WERI-Rb-1 (cell line): ENCODE measurements at regions not wholly inside any gene's neighbourhood (a gene's known extent, or its start where the extent isn't known, plus 50 kb on each side); places are given as distances from the start of the nearest gene placed in this dataset.
A peak's percentile ranks its signal among the peaks of the same experiment; 100 is the strongest.

Experiments
- DNase-seq: peaks from one replicate; pipeline ENCODE4 v3.0.0-alpha.2; 2020
- H3K27ac ChIP-seq: fragments of 250-450 bp; sonication (Bioruptor Pico); 2 replicates; pipeline ENCODE4 v1.5.1; 2020; ENCODE audit warnings: mild to moderate bottlenecking, moderate library complexity
- H3K27me3 ChIP-seq: fragments of 250-450 bp; sonication (Bioruptor Pico); 2 replicates; pipeline ENCODE4 v1.5.1; 2021; ENCODE audit warnings: mild to moderate bottlenecking, low read depth, moderate library complexity; ENCODE audit not compliant: insufficient read depth, severe bottlenecking
- H3K36me3 ChIP-seq: fragments of 250-450 bp; sonication (Bioruptor Pico); 2 replicates; pipeline ENCODE4 v1.5.1; 2020; ENCODE audit warnings: mild to moderate bottlenecking, moderate library complexity
- H3K4me3 ChIP-seq: 2 replicates; pipeline ENCODE4 v1.5.1; 2011; ENCODE audit warnings: low read depth, mild to moderate bottlenecking, control low read depth, low read length
- H3K9me3 ChIP-seq: fragments of 250-450 bp; sonication (Bioruptor Pico); 2 replicates; pipeline ENCODE4 v1.5.1; 2021; ENCODE audit warnings: mild to moderate bottlenecking, moderate library complexity; ENCODE audit not compliant: severe bottlenecking
- TF ChIP-seq, protein P1 (sequence below): IDR thresholded peaks from 2 replicates; pipeline ENCODE4 v1.5.1; 2011; ENCODE audit warnings: low read depth, mild to moderate bottlenecking, control low read depth, inconsistent platforms, low read length

GRCh38 chr7:46572691-46573090 is 651.6 kb upstream of the IGFBP3 start:
- Histone ChIP-seq H3K27ac (no peak overlapping the region), H3K36me3 (no peaks in the 10 kb centered on the region), H3K27me3 (no peaks in the 10 kb centered on the region), H3K9me3 (no peaks in the 10 kb centered on the region), H3K4me3 (no peak overlapping the region)
- TF ChIP-seq, protein P1, sequence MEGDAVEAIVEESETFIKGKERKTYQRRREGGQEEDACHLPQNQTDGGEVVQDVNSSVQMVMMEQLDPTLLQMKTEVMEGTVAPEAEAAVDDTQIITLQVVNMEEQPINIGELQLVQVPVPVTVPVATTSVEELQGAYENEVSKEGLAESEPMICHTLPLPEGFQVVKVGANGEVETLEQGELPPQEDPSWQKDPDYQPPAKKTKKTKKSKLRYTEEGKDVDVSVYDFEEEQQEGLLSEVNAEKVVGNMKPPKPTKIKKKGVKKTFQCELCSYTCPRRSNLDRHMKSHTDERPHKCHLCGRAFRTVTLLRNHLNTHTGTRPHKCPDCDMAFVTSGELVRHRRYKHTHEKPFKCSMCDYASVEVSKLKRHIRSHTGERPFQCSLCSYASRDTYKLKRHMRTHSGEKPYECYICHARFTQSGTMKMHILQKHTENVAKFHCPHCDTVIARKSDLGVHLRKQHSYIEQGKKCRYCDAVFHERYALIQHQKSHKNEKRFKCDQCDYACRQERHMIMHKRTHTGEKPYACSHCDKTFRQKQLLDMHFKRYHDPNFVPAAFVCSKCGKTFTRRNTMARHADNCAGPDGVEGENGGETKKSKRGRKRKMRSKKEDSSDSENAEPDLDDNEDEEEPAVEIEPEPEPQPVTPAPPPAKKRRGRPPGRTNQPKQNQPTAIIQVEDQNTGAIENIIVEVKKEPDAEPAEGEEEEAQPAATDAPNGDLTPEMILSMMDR = no peak
- no peak for DNase-seq

- TF ChIP-seq, protein P1 = no peak
- H3K36me3 ChIP-seq = no peaks in the 10 kb centered on the region
- no peaks in the 10 kb centered on the region for H3K27me3 ChIP-seq
- DNase-seq = no peak
- H3K9me3 ChIP-seq = no peaks in the 10 kb centered on the region
- no peak overlapping the region for H3K4me3 ChIP-seq
- no peak overlapping the region for H3K27ac ChIP-seq
Measured at GRCh38 chr7:46571996-46572395, 650.9 kb upstream of the IGFBP3 start.

GRCh38 chr7:46569133-46569465 is 648.0 kb upstream of the IGFBP3 start:
- Histone ChIP-seq H3K36me3 (no peaks in the 10 kb centered on the region), H3K27ac (no peak overlapping the region), H3K9me3 (no peaks in the 10 kb centered on the region), H3K27me3 (no peaks in the 10 kb centered on the region), H3K4me3 (no peak overlapping the region)
- peak; percentile 30 for DNase-seq
- TF ChIP-seq, protein P1 = no peak

- Histone ChIP-seq H3K9me3 (no peaks in the 10 kb centered on the region), H3K27ac (no peak overlapping the region), H3K4me3 (no peak overlapping the region), H3K36me3 (no peaks in the 10 kb centered on the region), H3K27me3 (no peaks in the 10 kb centered on the region)
- TF ChIP-seq, protein P1 = no peak
- DNase-seq = no peak
Measured at GRCh38 chr7:46568420-46569132, 647.5 kb upstream of the IGFBP3 start.

- TF ChIP-seq, protein P1 = no peak
- no peak for DNase-seq
- no peaks in the 10 kb centered on the region for H3K36me3 ChIP-seq
- H3K27ac ChIP-seq = no peak overlapping the region
- H3K9me3 ChIP-seq = peaks cover 2% of the 10 kb centered on the region
- no peak overlapping the region for H3K4me3 ChIP-seq
- H3K27me3 ChIP-seq = no peaks in the 10 kb centered on the region
Measured at GRCh38 chr7:46567858-46568257, 646.8 kb upstream of the IGFBP3 start.
